ENCODE measurements at regions not wholly inside any gene's neighbourhood (a gene's known extent, or its start where the extent isn't known, plus 50 kb on each side); places are given as distances from the start of the nearest gene placed in this dataset.

GRCh38 chr11:134679592-134679991 is 267.6 kb upstream of the B3GAT1 start:
- TF ChIP-seq CTCF (IDR thresholded peaks at IDR 0.05) (no peak), POLR2A (IDR thresholded peaks at IDR 0.05) (no peak), POLR2AphosphoS5 (IDR thresholded peaks at IDR 0.05) (no peak)
